HG02885 (cell line): ENCODE measurements at regions not wholly inside any gene's neighbourhood (a gene's known extent, or its start where the extent isn't known, plus 50 kb on each side); places are given as distances from the start of the nearest gene placed in this dataset.
"Not testable (repeated sequence)": the region's sequence is repeated elsewhere in the genome, so short reads cannot be mapped to it uniquely, and the experiment has no call there.

Experiments used
- ATAC-seq: cut with Tn5 transposase; IDR thresholded peaks from one replicate; pipeline ENCODE4 v1.9.1; 2021; ENCODE audit warnings: mild to moderate bottlenecking; ENCODE audit not compliant: unreplicated experiment, poor library complexity

GRCh38 chr9:107577140-107577776, 87.7 kb upstream of the KLF4 start:
- no peak for ATAC-seq

- ATAC-seq: no peak
Observed at GRCh38 chr9:107571148-107571547, 81.6 kb upstream of the KLF4 start.

- ATAC-seq: no peak
Observed at GRCh38 chr9:107569174-107569573, 79.6 kb upstream of the KLF4 start.

DNA sequence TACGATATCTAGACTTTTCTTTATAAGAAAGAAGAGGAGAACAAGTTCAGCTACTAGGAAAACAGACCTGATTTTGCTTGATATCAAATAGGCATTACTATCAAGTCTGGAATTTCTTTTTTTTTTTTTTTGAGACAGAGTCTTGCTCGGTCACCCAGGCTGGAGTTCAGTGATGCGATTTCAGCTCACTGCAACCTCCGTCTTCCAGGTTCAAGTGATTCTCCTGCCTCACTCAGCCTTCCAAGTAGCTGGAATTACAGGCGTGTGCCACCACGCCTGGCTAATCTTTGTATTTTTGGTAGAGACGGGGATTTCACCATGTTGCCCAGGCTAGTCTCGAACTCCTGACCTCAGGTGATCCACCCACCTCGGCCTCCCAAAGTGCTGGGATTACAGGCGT, 78.8 kb upstream of the KLF4 start:
- ATAC-seq: not testable (repeated sequence)

- ATAC-seq: no peak
Observed at GRCh38 chr9:107567462-107567861, 77.9 kb upstream of the KLF4 start.

GRCh38 chr9:107566611-107567061, 77.1 kb upstream of the KLF4 start:
- no peak for ATAC-seq

GRCh38 chr9:107562798-107563197, 73.2 kb upstream of the KLF4 start:
- ATAC-seq: no peak

- no peak for ATAC-seq
Observed at GRCh38 chr9:107559494-107560086, 70.0 kb upstream of the KLF4 start.

- ATAC-seq: no peak
Observed at GRCh38 chr9:107557236-107557990, 67.8 kb upstream of the KLF4 start.

- ATAC-seq: no peak
Observed at GRCh38 chr9:107554636-107555035, 65.1 kb upstream of the KLF4 start.

DNA sequence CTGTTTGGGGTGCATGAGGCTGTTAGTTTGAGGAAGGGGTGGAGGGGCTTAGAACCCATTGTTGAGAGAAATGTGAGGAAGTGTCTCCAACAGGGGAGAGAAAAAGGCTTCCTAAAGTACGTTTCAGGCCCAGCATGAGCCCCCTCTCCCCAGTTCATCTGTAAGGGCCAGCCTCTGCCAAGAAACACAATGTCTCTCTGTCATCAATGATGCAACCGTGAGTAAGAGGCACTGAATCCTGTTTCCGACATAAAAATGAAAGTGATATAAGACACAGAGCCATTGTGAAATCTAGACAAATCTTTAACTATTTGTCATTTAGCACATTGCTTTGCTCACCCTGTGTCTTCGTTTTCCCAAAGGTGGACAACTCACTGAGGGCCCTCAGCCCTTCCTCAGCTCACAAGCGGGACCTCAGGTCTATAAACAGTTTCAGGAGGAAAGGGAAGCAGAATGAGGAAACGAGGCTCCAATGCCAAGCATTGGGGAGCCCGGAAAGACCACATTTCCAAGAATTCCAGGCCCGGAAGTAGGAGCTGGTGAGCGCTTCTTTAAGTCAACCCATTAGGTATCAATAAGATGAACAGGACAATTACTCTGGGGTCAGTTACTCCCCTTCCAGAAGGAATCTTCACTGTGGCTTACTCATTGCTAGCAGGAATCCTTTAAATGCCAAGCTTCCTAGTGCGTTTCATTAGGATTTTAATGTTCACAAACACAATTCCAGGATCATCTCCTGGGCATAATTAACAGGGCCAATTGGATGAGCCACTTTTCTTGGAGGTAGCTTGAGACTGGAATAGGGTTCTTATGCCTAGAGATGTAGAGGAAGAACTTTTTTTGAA, 59.0 kb upstream of the KLF4 start:
- no peak for ATAC-seq

GRCh38 chr9:107547772-107548297, 58.3 kb upstream of the KLF4 start:
- ATAC-seq: no peak

GRCh38 chr9:107547303-107547702, 57.7 kb upstream of the KLF4 start:
- ATAC-seq: peak; percentile 64

DNA sequence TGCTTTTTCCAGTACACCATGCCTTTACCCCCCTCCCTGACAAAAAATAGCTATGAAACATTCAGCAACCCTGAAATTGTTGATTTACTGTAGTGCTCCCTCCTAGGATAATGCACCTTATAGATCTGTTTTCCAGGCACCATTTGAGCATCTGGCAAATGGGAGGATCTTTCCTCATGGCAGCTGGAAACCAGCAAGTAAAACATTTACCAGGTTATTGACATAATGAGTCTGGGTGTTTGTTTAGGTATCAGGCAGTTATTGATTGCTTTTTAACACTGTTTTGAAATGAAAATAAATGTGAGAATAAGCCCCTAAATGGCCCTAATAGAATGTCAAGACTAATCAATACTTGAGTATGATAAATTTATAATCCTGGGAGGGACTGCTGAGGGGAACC, 57.3 kb upstream of the KLF4 start:
- no peak for ATAC-seq

- no peak for ATAC-seq
Observed at GRCh38 chr9:107545036-107545435, 55.5 kb upstream of the KLF4 start.

- ATAC-seq: no peak
Observed at GRCh38 chr9:107542411-107543157, 53.0 kb upstream of the KLF4 start.

GRCh38 chr9:107541523-107541922, 52.0 kb upstream of the KLF4 start:
- peak; percentile 94 for ATAC-seq

- ATAC-seq: no peak
Observed at GRCh38 chr9:107540164-107540561, 50.6 kb upstream of the KLF4 start.

GRCh38 chr9:107539427-107540163, 50.0 kb upstream of the KLF4 start:
- no peak for ATAC-seq
